H1 (cell line): ENCODE measurements at regions not wholly inside any gene's neighbourhood (a gene's known extent, or its start where the extent isn't known, plus 50 kb on each side); places are given as distances from the start of the nearest gene placed in this dataset.

Experiments used
- CHD1 ChIP-seq: IDR thresholded peaks from 2 replicates; pipeline ENCODE4 v1.6.1; 2012; ENCODE audit warnings: low read depth, low read length, improper control_type of control experiment
- TCF12 ChIP-seq: IDR thresholded peaks from 2 replicates; pipeline ENCODE4 v1.6.1; 2011; ENCODE audit warnings: low read depth, mild to moderate bottlenecking, low read length

- TF ChIP-seq TCF12: no peak
- TF ChIP-seq CHD1: no peak
Observed at GRCh38 chr2:53582556-53582955, 185.0 kb upstream of the CHAC2 start (continued).
